ENCODE measurements at regions not wholly inside any gene's neighbourhood (a gene's known extent, or its start where the extent isn't known, plus 50 kb on each side); places are given as distances from the start of the nearest gene placed in this dataset.

GRCh38 chr2:9707611-9708160 is 76.9 kb upstream of the YWHAQ start:
- no peak for DNase-seq (ENCODE audit: low read depth, low spot score)
- H3K4me1 Mint-ChIP-seq = peaks cover 29% of the 10 kb centered on the region
- H3K4me3 Mint-ChIP-seq = no peak overlapping the region
- H3K9me3 Mint-ChIP-seq = no peaks in the 10 kb centered on the region
- no peaks in the 10 kb centered on the region for H3K27me3 Mint-ChIP-seq (ENCODE audit: low read depth)
- no peak for TF ChIP-seq CTCF (conservative IDR thresholded peaks at IDR 0.05)
- no peak overlapping the region for H3K27ac Mint-ChIP-seq (ENCODE audit: unreplicated experiment)
- no peaks in the 10 kb centered on the region for H3K36me3 Mint-ChIP-seq (ENCODE audit: low read depth)

GRCh38 chr2:9708683-9709538 is 78.1 kb upstream of the YWHAQ start:
- no peaks in the 10 kb centered on the region for H3K27me3 Mint-ChIP-seq (ENCODE audit: low read depth)

GRCh38 chr2:9709539-9710285 is 78.9 kb upstream of the YWHAQ start:
- TF ChIP-seq CTCF (conservative IDR thresholded peaks at IDR 0.05) = no peak
- H3K27me3 Mint-ChIP-seq (ENCODE audit: low read depth) = no peaks in the 10 kb centered on the region
- no peak overlapping the region for H3K4me3 Mint-ChIP-seq
- H3K4me1 Mint-ChIP-seq = peaks cover 18% of the 10 kb centered on the region
- H3K9me3 Mint-ChIP-seq = no peaks in the 10 kb centered on the region
- H3K36me3 Mint-ChIP-seq (ENCODE audit: low read depth) = no peaks in the 10 kb centered on the region
- no peak overlapping the region for H3K27ac Mint-ChIP-seq (ENCODE audit: unreplicated experiment)
- DNase-seq (ENCODE audit: low read depth, low spot score) = no peak

More at GRCh38 chr2:9708683-9709538, 78.1 kb upstream of the YWHAQ start:
- Mint-ChIP-seq H3K4me1 (peaks cover 22% of the 10 kb centered on the region), H3K4me3 (no peak overlapping the region), H3K27ac (ENCODE audit: unreplicated experiment) (peak overlapping the region; percentile 50), H3K9me3 (no peaks in the 10 kb centered on the region), H3K36me3 (ENCODE audit: low read depth) (no peaks in the 10 kb centered on the region)
- TF ChIP-seq CTCF (conservative IDR thresholded peaks at IDR 0.05) = no peak
- DNase-seq (ENCODE audit: low read depth, low spot score) = no peak

GRCh38 chr2:9710311-9710710 is 79.5 kb upstream of the YWHAQ start:
- no peak for DNase-seq (ENCODE audit: low read depth, low spot score)
- TF ChIP-seq CTCF (conservative IDR thresholded peaks at IDR 0.05) = no peak
- H3K27me3 Mint-ChIP-seq (ENCODE audit: low read depth) = no peaks in the 10 kb centered on the region
- H3K9me3 Mint-ChIP-seq = no peaks in the 10 kb centered on the region
- peaks cover 14% of the 10 kb centered on the region for H3K4me1 Mint-ChIP-seq
- no peaks in the 10 kb centered on the region for H3K36me3 Mint-ChIP-seq (ENCODE audit: low read depth)
- H3K27ac Mint-ChIP-seq (ENCODE audit: unreplicated experiment) = no peak overlapping the region
- H3K4me3 Mint-ChIP-seq = no peak overlapping the region

- no peaks in the 10 kb centered on the region for H3K9me3 Mint-ChIP-seq
- no peaks in the 10 kb centered on the region for H3K27me3 Mint-ChIP-seq (ENCODE audit: low read depth)
- no peak for TF ChIP-seq CTCF (conservative IDR thresholded peaks at IDR 0.05)
- H3K4me1 Mint-ChIP-seq = no peaks in the 10 kb centered on the region
- H3K36me3 Mint-ChIP-seq (ENCODE audit: low read depth) = no peaks in the 10 kb centered on the region
- no peak overlapping the region for H3K4me3 Mint-ChIP-seq
- DNase-seq (ENCODE audit: low read depth, low spot score) = no peak
- H3K27ac Mint-ChIP-seq (ENCODE audit: unreplicated experiment) = no peak overlapping the region
Measured at GRCh38 chr2:9712263-9712662, 81.5 kb upstream of the YWHAQ start.
